Osteocyte (in vitro differentiated cells): ENCODE measurements at regions not wholly inside any gene's neighbourhood (a gene's known extent, or its start where the extent isn't known, plus 50 kb on each side); places are given as distances from the start of the nearest gene placed in this dataset.
"Not testable (repeated sequence)": the region's sequence is repeated elsewhere in the genome, so short reads cannot be mapped to it uniquely, and the experiment has no call there.

ENCODE experiments used
- DNase-seq: peaks from one replicate; pipeline ENCODE4 v3.0.0; 2021; ENCODE audit warnings: mixed read lengths; ENCODE audit not compliant: unreplicated experiment; ENCODE audit errors: extremely low spot score
- H3K27ac Mint-ChIP-seq: one replicate; pipeline ENCODE4 v1.8.0; 2021; ENCODE audit warnings: mild to moderate bottlenecking, mixed read lengths; ENCODE audit not compliant: unreplicated experiment
- H3K27me3 Mint-ChIP-seq: one replicate; pipeline ENCODE4 v1.8.0; 2021; ENCODE audit warnings: mixed read lengths; ENCODE audit not compliant: unreplicated experiment
- H3K36me3 Mint-ChIP-seq: one replicate; pipeline ENCODE4 v1.8.0; 2021; ENCODE audit warnings: mixed read lengths; ENCODE audit not compliant: unreplicated experiment
- H3K4me1 Mint-ChIP-seq: one replicate; pipeline ENCODE4 v1.8.0; 2021; ENCODE audit warnings: mixed read lengths; ENCODE audit not compliant: unreplicated experiment
- H3K4me3 Mint-ChIP-seq: one replicate; pipeline ENCODE4 v1.8.0; 2021; ENCODE audit warnings: mild to moderate bottlenecking, moderate library complexity, mixed read lengths; ENCODE audit not compliant: unreplicated experiment
- H3K9me3 Mint-ChIP-seq: one replicate; pipeline ENCODE4 v1.8.0; 2021; ENCODE audit warnings: mixed read lengths; ENCODE audit not compliant: unreplicated experiment
- CTCF ChIP-seq: fragments of 200-600 bp; sonication (generic); IDR thresholded peaks from 2 replicates; pipeline ENCODE4 v1.5.0; 2021; ENCODE audit warnings: antibody characterized with exemption, mild to moderate bottlenecking, moderate library complexity

- not testable (repeated sequence) for H3K4me3 Mint-ChIP-seq, DNase-seq, H3K27me3 Mint-ChIP-seq, H3K4me1 Mint-ChIP-seq, H3K36me3 Mint-ChIP-seq, H3K9me3 Mint-ChIP-seq, H3K27ac Mint-ChIP-seq
Measured at GRCh38 chr1:121092329-121092968, 91.7 kb downstream of the FAM72B start.

- not testable (repeated sequence) for H3K27ac Mint-ChIP-seq, H3K4me1 Mint-ChIP-seq, H3K4me3 Mint-ChIP-seq, H3K36me3 Mint-ChIP-seq, DNase-seq, H3K27me3 Mint-ChIP-seq, H3K9me3 Mint-ChIP-seq
Measured at GRCh38 chr1:121095014-121095413, 89.1 kb downstream of the FAM72B start.

GRCh38 chr1:121097127-121097866 lies 86.8 kb downstream of the FAM72B start:
- DNase-seq: peak; percentile 93
- peak; percentile 54 for TF ChIP-seq CTCF
- peak overlapping the region; percentile 50 for H3K4me3 Mint-ChIP-seq
- not testable (repeated sequence) for H3K27me3 Mint-ChIP-seq, H3K4me1 Mint-ChIP-seq, H3K36me3 Mint-ChIP-seq, H3K9me3 Mint-ChIP-seq, H3K27ac Mint-ChIP-seq

GRCh38 chr1:121097867-121098215 lies 86.3 kb downstream of the FAM72B start:
- not testable (repeated sequence) for H3K36me3 Mint-ChIP-seq, DNase-seq, H3K4me1 Mint-ChIP-seq, H3K9me3 Mint-ChIP-seq, H3K27me3 Mint-ChIP-seq, H3K27ac Mint-ChIP-seq
- peak overlapping the region; percentile 35 for H3K4me3 Mint-ChIP-seq

- not testable (repeated sequence) for DNase-seq, H3K4me1 Mint-ChIP-seq, H3K4me3 Mint-ChIP-seq, H3K36me3 Mint-ChIP-seq, H3K27me3 Mint-ChIP-seq, H3K27ac Mint-ChIP-seq, H3K9me3 Mint-ChIP-seq
Measured at GRCh38 chr1:121109025-121109424, 75.1 kb downstream of the FAM72B start.

GRCh38 chr1:121116522-121117297 lies 67.4 kb downstream of the FAM72B start:
- H3K4me1 Mint-ChIP-seq, H3K9me3 Mint-ChIP-seq, H3K27ac Mint-ChIP-seq, DNase-seq, H3K36me3 Mint-ChIP-seq, H3K4me3 Mint-ChIP-seq, H3K27me3 Mint-ChIP-seq: not testable (repeated sequence)

- not testable (repeated sequence) for H3K27ac Mint-ChIP-seq, H3K4me3 Mint-ChIP-seq, H3K9me3 Mint-ChIP-seq, H3K4me1 Mint-ChIP-seq, H3K36me3 Mint-ChIP-seq, H3K27me3 Mint-ChIP-seq, DNase-seq
Measured at GRCh38 chr1:121117298-121117611, 66.9 kb downstream of the FAM72B start.

GRCh38 chr1:121117622-121118479 lies 66.3 kb downstream of the FAM72B start:
- H3K36me3 Mint-ChIP-seq, H3K27ac Mint-ChIP-seq, DNase-seq, H3K4me1 Mint-ChIP-seq, H3K9me3 Mint-ChIP-seq, H3K4me3 Mint-ChIP-seq, H3K27me3 Mint-ChIP-seq: not testable (repeated sequence)
